ENCODE measurements at regions not wholly inside any gene's neighbourhood (a gene's known extent, or its start where the extent isn't known, plus 50 kb on each side); places are given as distances from the start of the nearest gene placed in this dataset.
A peak's percentile ranks its signal among the peaks of the same experiment; 100 is the strongest.

- in situ Hi-C loops (cut with MboI; ENCODE audit: low sequenced_read_pairs, unreplicated experiment): no loop called here
- TF ChIP-seq, protein P1, sequence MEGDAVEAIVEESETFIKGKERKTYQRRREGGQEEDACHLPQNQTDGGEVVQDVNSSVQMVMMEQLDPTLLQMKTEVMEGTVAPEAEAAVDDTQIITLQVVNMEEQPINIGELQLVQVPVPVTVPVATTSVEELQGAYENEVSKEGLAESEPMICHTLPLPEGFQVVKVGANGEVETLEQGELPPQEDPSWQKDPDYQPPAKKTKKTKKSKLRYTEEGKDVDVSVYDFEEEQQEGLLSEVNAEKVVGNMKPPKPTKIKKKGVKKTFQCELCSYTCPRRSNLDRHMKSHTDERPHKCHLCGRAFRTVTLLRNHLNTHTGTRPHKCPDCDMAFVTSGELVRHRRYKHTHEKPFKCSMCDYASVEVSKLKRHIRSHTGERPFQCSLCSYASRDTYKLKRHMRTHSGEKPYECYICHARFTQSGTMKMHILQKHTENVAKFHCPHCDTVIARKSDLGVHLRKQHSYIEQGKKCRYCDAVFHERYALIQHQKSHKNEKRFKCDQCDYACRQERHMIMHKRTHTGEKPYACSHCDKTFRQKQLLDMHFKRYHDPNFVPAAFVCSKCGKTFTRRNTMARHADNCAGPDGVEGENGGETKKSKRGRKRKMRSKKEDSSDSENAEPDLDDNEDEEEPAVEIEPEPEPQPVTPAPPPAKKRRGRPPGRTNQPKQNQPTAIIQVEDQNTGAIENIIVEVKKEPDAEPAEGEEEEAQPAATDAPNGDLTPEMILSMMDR (IDR thresholded peaks at IDR 0.05; ENCODE audit: borderline replicate concordance, control extremely low read depth, extremely low read depth, insufficient read depth, missing control alignments): no peak
Measured at GRCh38 chr13:26880735-26881134, 120.1 kb upstream of the GPR12 start.

GRCh38 chr13:26878438-26878837, 117.9 kb upstream of the GPR12 start:
- in situ Hi-C loops (cut with MboI; ENCODE audit: low sequenced_read_pairs, unreplicated experiment): no loop called here
- no peak for DNase-seq (ENCODE audit: low spot score)
- TF ChIP-seq, protein P1 (IDR thresholded peaks at IDR 0.05; ENCODE audit: borderline replicate concordance, control extremely low read depth, extremely low read depth, insufficient read depth, missing control alignments): no peak

More at GRCh38 chr13:26880735-26881134, 120.1 kb upstream of the GPR12 start:
- no peak for DNase-seq (ENCODE audit: low spot score)

- TF ChIP-seq, protein P1 (IDR thresholded peaks at IDR 0.05; ENCODE audit: borderline replicate concordance, control extremely low read depth, extremely low read depth, insufficient read depth, missing control alignments): no peak
- in situ Hi-C loops (cut with MboI; ENCODE audit: low sequenced_read_pairs, unreplicated experiment): no loop called here
- no peak for DNase-seq (ENCODE audit: low spot score)
Measured at GRCh38 chr13:26873386-26873698, 112.8 kb upstream of the GPR12 start.

DNA sequence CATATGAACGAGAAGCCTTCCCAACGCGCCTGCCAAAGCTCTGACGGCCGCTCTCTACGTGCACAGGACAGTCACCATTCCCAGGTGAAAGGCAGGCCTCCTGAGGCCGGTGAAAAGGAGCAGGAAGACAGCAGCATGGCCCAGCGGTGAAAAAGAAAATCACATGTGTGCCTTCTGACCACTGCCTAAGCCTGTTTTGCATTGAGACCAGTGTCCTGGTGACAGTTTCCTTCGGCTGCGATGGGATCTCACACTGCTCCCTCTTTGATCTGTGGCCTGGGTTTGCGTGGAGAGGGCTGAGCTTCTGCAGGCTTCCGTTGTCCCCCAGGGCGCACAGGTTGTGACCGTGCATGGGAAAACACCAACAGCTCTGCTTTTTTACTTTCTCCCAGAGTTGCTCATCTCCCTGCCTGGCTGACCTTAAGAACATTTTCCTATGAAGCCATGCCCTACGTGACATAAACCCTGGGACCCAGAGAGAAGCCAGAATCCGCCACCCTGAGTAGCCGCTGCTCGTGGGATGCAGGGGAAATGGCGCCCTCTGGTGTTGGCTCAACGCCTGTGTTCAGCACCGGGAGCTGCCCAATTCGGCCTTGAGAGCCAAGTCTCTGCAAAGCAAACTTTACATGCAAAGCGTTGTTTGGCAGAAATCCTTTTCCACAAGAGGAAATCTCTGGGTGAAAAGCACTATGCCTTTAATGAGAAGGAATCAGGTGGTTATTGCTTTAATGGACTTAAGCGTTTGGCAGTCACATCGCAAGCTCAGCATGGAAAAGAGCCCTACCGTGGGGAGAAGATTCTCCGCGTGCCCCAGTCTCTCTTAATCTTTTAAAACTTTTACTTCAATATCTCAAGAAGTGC, 112.2 kb upstream of the GPR12 start:
- DNase-seq (ENCODE audit: low spot score): peak; percentile 51
- in situ Hi-C loops (cut with MboI; ENCODE audit: low sequenced_read_pairs, unreplicated experiment): no loop called here
- TF ChIP-seq, protein P1 (IDR thresholded peaks at IDR 0.05; ENCODE audit: borderline replicate concordance, control extremely low read depth, extremely low read depth, insufficient read depth, missing control alignments): peak; percentile 60

GRCh38 chr13:26867451-26868091, 107.0 kb upstream of the GPR12 start:
- in situ Hi-C loops (cut with MboI; ENCODE audit: low sequenced_read_pairs, unreplicated experiment): no loop called here
- DNase-seq (ENCODE audit: low spot score): peak; percentile 25
- TF ChIP-seq, protein P1 (IDR thresholded peaks at IDR 0.05; ENCODE audit: borderline replicate concordance, control extremely low read depth, extremely low read depth, insufficient read depth, missing control alignments): no peak

GRCh38 chr13:26864576-26864975, 104.0 kb upstream of the GPR12 start:
- DNase-seq (ENCODE audit: low spot score): no peak

More at GRCh38 chr13:26864576-26864975, 104.0 kb upstream of the GPR12 start:
- in situ Hi-C loops (cut with MboI; ENCODE audit: low sequenced_read_pairs, unreplicated experiment): no loop called here
- TF ChIP-seq, protein P1 (IDR thresholded peaks at IDR 0.05; ENCODE audit: borderline replicate concordance, control extremely low read depth, extremely low read depth, insufficient read depth, missing control alignments): no peak

Measured in GM13976 (cell line).